Amygdala (tissue), 56 donors: ENCODE measurements at regions not wholly inside any gene's neighbourhood (a gene's known extent, or its start where the extent isn't known, plus 50 kb on each side); places are given as distances from the start of the nearest gene placed in this dataset.
"Not testable (repeated sequence)": the region's sequence is repeated elsewhere in the genome, so short reads cannot be mapped to it uniquely, and the experiment has no call there.

Experiments used
- DNase-seq, 56 donors: peaks; one replicate each; lab custom pipeline; 2025; lab: John Stamatoyannopoulos, UW

DNA sequence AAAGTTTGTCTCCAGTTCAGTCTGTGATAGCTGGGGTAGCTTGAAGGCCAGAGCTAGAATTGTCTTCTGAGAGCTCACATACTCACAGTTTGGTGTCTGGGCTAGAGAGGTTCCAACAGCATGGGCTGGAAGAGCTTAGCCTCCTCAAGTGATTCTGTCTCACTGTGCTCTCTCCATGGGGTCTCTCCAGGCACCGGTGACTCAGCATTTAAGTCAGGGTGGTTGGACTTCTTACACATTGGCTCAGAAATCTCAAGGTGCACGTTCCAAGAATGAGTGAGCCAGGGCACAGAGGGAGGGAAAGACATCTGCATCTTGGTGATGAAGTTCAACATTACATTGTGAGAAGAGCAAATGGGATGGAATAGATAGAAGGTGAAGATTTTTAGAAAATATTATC, 207.3 kb upstream of the DDX18 start:
- DNase-seq: no peak

DNA sequence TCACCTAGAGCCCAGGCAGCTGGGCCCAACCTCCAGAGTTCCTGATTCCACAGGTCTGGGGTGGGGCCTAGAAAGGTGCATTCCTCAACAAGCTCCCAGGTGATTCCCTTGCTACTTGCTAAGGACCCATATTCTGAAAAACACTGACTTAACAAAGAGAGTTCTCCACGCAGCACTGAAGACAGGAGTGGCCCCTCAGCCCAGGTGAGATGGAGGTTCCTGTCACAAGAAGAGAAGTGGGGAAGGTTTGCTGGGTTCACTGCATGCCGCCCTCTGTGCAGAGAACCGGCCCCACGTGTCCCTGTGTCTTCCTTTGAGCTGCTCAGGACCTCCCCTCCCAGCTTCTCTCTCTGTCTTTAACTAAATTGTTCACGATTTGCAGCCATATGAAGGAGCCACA, 201.4 kb upstream of the DDX18 start:
- DNase-seq: no peak

DNA sequence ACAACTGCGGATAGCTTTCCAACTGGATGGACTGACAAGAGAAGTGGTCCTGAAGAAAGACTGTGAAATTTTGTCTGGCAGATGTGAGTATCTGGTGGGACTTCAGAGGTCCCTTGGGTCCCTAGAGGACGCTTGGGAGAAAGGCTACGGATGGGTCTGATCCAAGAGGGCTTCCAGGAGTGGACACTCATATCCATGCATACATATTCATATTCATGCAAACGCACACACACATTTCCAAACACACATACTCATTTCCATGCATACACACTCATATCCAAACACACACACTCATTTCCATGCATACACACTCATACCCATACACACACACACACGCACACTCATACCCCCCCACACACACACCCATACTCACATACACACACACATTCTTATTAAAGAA, 200.2 kb upstream of the DDX18 start:
- no peak for DNase-seq

DNA sequence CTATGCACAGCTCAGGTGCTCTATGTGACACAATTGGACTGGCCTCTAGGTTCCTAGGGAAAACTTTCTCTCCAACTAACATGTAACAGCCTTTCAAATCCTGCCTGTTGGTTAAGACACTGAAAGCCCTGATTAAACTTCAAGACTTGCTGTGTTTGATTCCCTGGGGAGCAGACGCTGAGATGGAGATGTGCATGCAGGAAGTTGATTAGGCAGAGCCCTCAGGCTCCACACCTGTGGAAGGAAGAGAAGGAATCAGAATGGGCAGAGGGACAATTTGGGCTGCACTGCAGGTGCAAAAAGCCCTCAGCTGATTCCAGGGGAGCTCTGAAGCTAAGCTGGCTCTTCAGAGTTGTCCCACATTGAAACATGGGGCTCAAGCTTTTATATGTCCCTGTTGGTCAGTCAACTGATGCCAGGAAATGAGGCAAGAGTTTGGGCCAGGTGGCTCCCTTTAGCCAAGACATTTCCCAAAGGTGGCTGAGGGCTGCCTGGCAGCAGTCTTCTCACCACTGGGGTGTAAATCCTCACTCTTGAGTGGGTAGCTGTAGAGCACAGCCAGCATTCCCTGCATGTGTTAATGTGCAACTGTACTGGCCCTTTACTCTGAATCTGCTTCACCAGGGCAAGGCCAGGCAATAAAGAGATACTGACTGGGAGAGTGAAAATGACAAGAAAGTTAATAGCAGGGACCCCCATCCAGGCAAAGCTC, 199.5 kb upstream of the DDX18 start:
- no peak for DNase-seq

DNA sequence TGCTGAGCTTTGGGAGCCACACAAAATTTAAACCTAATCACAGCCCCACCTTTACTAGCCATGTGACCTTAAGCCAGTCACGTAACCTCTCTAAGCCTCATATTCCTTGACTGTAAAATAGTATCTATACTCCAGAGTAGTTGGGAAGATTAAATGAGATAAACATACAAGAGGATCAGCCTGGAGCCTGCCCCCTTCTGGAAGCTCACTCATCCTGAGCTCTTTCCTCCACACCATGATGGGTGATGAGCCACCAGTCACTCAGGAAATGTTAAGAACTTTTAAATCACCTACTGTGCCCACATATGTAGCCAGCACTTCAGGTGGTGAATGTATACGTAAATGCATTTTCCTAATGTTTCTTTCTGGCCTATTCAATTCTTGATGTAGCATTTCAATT, 195.9 kb upstream of the DDX18 start:
- DNase-seq: no peak

DNA sequence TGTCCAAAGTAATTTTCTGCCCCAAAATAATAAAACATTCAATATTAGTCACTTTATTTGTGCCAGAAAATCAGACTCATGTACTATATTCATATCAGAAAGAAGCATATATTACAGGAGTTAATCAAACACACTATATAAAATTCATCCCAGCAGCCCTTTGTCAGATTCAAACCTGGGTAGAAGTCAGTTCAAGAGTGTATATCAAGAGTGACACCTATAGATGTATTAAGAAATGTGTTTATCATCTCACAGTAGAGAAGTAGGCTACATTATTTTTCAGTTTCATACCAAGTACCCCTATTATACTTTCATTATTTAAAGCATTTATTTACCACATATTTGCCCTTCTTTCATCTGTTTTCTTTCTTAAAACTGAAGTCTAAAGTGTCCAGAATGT, 193.2 kb upstream of the DDX18 start:
- DNase-seq: no peak

DNA sequence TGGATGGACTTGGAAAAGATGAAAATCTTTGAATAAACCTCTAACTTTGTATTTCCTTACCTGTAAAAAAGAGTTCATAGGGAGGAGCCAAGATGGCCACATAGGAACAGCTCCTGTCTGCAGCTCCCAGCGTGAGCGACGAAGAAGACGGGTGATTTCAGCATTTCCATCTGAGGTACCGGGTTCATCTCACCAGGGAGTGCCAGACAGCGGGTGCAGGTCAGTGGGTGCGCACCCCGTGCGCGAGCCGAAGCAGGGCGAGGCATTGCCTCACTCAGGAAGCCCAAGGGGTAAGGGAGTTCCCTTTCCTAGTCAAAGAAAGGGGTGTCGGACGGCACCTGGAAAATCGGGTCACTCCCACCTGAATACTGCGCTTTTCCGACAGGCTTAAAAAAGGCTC, 191.3 kb upstream of the DDX18 start:
- not testable (repeated sequence) for DNase-seq

DNA sequence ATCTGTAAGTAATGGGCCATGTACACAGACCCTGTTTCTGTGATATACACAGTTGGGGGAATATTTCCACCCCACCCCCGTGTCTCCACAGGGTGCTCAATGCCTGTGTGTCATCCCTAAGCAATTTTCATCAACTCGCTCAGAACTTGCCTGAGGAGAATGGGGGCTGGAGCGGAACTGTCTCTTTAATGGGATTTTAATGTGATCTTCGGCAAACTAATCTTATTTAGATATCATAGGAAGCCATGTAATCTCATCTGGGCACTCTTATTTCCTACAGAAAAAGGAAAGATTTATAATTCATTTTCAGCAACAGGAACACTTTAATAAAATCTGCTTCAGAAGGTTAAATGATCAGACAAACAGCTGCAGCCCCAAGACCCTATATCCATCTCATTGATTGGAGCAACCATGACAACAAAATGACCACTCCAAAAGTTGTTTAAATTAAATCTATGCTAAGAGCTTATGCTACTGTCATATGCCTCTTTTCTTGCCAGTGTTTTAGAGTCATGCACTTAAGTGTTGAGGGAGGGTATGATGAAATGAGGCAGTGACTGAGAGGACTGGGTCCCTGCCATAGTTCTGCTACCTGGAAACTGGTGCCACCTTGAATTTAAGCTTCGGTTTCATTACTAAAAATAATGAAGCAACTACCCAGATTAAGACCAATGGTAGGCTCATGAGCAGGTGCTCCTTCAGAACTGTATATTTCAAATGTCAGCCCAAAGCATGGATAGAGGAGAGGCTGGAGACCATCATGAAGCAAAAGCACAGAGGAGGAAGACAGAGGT, 183.1 kb upstream of the DDX18 start:
- DNase-seq: no peak

DNA sequence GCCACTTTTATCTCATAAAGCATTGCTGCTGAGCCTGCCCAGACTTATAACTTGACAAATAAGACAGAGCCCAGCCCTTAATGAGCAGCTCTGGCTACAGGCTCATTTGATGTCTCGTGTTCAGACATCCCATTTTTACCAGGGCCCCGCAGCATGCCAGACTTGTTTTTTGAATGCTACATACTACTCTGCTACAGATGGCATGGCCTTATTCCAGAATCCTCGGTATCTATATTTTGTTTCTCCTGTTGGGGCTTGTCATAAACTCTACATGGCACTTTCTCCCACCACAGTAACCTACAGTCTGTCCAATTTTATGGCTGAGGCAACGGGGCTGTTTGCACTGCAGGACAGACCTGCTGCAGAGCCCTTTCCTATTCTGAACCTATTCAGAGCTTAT, 179.0 kb upstream of the DDX18 start:
- DNase-seq: no peak

DNA sequence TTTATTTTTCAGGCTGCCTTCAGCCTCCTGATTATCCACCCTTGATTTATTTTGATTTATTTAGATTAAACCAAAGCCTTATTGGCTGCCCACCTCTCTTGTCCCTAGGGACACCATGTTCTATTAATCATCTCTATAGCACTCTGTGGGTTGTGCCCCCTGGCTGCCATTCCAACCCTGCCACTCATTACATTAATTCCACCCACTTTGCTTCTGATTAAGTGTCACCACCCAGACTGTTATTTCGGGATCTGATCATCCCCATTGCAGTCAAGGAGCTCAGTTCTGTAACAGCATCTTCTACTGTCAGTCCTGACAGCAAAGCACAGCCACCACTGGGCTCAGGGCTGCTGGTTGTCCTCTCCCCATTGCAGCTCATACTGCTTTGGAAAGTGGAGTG, 175.1 kb upstream of the DDX18 start:
- DNase-seq: no peak

DNA sequence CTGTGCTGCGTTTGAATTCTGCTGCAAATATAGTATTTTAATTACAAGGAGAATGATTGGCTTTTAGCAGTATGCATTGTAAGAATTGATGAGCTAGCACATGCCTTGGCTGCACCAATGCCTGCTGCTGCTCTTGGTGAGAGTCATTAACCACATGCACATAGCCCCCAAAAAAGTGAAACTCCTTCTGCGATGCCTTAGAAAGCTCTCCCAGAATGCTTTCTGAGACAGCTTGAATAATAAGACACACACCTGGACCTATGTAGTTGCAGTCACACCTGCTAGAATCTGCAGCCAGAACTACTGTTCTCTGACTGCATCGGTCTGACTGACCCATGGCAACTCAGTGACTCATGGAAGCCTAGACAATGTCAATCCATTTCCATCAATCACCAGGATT, 170.1 kb upstream of the DDX18 start:
- no peak for DNase-seq

DNA sequence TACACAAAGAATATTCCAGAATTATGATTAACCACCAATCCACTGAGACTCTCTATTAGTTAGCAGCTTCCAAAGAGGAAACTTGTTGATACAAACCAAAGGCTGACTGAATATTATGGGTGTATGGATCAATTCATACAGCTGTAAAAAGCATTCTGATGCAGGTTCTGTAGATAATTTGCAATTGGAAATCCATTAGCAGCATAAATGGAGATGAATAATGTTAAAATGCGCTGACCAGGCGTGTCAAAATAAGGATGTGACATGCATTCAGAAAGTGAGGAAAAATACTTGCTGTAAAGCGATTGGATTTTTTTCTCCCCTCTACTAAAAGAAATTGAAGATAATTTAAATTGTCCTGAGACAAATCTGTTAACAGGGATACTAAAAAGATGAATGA, 169.0 kb upstream of the DDX18 start:
- no peak for DNase-seq

DNA sequence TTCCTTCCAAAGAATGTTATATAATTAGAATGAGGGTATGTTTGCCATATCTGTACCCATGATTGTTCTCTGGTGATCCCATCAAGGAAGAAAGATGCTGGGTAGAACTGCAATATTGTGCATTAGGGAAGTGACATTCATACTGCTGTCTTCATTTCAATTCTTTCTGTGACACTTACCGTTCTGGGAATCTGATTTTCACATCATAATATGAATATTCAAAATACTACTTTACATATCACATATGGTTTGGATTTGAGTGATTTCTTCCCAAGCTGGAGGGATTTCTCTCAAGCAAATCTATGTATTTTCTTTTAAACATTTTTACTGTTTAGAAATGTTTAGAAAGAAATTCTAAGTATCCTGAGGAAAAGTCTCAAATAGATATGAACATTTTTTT, 168.4 kb upstream of the DDX18 start:
- DNase-seq: no peak

DNA sequence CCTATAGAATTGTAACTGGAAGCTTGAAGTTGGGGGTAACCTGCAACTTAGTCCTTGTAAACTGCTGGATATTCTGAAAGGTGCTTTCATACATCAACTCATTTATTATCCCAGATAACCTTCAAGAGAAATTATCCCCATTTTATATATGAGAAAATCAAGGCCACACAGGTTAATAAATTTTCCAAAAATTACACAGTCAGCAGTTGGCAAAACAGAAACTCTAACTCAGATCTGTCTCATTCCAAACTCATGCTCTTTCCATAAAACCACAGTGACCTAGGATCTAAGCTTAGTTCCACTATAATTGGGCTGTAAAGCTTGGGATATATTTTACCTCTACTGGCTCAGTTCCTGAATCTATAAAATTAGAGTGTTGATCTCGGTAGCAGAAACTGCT, 167.6 kb upstream of the DDX18 start:
- no peak for DNase-seq

DNA sequence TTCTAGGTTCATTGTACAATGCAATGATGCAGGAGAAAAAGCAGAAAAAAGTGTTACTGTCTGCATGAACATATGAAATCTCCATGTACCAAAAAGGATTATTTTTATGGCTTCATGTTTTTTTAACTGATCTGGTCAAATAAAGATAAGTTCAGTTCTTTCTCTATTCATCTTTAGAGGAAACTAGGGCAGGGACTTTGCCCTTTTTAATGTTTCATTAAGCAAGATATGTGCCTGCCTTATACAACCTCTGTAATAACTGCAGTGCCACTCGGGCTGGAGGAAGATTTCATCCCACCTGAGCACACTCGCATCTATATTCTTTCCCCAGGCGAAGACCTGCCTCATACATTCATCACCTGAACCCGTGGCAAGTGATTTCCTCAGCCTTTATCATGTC, 157.9 kb upstream of the DDX18 start:
- DNase-seq: no peak

DNA sequence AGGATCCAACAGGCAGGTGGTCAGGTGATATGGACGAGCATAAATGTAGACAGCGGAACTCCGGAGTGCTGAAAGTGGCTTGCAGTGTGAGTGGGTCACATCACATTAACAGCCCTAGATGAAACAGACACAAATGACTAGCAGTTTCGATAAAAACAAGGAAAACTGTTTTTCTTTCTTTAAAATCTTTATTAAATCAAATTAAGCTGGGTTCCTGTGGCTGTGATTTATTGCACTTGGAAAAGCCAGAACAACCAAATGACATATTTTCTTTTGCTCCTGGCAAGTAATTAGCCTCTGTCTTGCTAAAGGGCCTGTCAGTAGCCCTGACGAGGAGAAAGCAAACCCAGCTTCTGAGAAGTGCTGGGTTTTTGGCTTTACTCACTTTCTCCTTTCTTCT, 152.9 kb upstream of the DDX18 start:
- no peak for DNase-seq

DNA sequence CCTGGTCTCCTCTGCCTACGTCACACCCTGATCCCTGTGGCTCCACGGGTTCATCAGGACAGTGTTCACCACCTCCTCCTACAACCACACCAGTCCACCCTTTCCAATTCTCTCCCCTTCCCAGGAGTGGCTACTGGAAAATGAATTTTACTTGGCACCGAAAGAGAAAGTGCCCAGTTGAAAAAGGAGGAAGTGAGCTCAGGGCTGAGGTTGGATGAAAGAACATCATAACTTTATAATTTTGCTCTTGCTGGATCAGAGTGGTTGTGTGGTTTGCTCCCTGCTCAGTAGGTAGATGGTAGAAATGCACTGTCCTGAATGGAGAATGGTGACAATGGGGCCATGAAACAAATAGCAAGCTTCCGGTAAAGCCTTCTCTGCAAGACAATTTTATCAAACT, 140.3 kb upstream of the DDX18 start:
- no peak for DNase-seq

DNA sequence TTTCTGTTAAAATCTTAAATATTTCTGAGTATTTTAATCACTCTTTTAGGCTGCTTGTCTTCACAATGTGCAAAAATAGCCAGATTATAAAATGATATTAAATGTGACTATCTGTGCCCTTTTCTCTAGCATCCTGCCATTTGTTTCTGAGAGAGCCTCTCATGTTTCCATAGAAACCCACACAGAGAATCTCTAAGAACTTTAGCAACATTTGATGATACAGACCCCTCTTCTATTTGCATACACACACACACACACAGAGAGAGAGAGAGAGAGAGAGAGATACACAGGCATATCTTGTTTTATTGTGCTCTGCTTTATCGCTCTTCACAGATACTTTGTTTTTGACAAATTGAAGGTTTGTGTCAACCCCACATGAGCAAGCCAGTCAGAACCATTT, 134.5 kb upstream of the DDX18 start:
- DNase-seq: no peak

DNA sequence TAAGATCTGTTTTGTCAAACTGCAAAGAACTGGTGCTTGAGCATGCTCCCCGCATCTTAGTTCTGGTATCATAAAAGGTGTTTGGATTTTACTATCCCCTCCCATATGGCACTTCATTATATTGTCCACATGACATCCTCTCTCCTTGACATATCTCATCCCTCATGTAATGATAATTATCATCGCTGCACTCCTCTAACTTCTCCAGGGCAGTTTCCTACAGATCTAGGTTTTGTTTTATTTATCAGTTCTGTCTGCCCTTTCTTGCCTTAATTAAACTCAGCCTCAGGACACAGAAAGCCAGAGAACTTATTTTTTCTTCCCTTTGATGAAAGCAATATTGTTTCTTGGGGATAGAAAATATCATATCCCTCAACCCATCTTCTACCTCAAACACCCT, 129.6 kb upstream of the DDX18 start:
- DNase-seq: no peak

DNA sequence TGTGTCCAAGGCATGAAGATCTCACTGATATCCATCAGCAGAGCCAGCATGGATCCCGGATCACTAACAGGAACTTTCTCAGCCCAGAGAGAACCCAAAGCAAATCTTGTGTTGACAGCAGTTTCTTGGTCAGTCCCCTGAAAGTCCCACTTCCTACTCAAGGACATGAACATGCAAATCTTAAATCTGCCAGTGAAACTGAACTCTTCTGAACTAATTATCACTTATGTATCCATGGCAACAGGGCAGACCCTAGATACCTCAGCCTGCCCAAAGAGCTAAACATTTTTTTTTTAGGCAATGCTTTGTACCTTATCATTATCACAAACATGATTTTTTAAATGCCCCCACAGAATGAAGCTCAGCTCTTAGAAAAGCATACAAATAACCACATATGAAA, 127.8 kb upstream of the DDX18 start:
- DNase-seq: no peak

DNA sequence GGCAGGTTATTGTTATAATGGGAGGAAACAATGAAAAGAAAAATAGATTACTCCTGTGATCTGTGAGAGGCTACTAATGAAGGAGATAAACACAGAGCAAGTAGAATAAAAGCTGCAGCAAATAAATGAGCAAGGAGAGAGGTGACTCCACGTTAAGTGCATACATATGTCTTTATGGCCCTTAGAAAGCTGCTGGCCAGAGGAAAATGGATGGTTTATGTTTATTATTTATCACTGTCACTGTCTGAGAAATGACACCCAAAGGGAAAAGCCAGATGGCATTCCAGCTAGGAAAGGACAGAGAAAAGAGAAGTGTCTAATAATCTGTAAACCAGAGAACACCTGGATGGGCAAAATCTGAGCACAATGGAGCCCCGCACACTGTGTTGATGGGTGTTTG, 122.9 kb upstream of the DDX18 start:
- no peak for DNase-seq

DNA sequence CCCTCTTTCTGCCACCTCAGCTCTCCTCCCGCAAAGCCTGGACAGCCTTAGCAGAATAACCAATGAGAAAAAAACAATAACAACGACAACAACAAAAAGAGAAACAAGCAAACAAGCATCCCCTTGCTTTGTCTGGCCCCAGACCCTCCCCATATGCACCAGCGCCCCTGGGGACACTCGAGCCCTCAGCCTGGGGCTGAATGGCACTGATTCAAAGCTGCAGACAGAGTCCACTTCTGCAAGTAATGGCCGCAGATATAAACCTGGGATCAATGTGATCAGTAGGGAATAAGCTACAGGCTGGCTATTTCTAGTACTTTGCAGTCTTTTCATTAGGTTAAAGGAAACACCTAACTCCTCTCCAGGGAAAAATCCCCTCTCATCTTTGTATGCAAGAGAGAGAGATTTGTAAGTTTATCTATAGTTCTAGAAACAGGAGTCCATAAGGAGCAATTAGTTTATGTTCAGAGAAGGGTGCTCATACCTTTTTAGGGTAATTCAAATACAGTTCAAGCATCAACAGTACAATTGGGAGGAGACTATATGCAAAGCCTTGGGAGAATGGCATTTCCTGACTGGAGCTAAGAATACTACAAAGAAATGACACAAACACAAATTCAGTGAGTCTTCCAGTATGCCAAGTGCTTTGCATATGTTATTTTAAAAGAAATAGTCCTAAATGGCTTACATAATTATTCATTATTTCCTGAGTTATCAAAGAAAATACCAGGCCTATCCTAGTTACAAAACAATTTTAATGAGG, 122.3 kb upstream of the DDX18 start:
- DNase-seq: no peak
